ENCODE measurements at regions not wholly inside any gene's neighbourhood (a gene's known extent, or its start where the extent isn't known, plus 50 kb on each side); places are given as distances from the start of the nearest gene placed in this dataset.

DNA sequence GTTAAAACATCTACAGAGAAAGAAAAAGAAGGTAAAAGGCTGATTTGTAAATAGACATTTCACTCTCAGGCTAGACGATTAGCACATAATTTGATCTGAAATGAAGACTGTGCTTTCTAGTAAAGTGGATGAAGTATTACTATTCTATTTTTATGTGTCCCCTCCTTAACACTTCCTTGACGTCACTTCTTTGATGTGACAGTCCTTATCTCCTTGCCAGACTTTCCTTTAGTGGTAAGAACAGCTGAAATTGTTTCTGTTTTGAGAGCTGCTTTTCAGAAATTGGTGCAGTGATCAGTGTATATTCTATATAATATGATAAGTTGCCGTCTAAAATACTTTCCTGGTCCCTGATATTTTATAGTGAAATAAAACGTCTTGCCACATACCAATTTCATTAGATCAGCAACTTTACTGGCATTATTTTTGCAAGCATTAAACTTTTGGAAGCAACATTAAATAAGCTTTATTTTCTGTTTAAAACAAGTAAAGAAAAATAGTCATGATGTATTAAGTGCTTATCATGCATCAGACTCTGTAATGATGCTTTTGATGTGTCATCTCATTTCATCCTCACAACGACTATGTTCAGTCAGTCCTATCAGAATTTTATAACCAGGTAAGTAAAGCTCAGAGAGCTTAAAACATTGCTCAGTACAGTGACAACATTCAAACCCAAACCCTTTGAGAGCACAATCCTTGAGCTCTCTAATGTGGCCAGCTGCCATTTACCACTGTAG lies 210.3 kb upstream of the PCDH9 start:
- POLR2A ChIA-PET (ENCODE audit: unreplicated experiment) = no interaction called here

DNA sequence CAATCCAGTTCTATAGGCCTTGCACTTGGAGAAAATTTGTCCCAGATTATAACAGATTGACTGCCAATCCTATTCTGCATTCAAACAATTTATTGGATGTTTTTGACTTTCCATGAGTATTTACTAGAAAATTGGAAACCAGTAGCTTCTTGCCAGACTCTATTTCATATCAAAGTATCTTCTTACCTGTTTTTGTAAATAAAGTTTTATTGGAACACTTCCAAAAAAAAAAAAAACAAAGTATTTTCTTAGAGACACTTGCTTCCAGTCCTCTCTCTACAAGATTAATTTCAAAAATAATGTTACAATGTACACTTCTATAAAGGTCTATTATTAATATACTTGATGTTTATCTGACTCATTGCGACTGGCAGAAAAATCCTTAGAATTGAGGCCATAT lies 209.2 kb upstream of the PCDH9 start:
- Histone ChIP-seq H3K4me1 (ENCODE audit: insufficient read depth, low read length) (no peaks in the 10 kb centered on the region), H2AFZ (ENCODE audit: low read length) (no peak overlapping the region), H3K9me2 (replicated peaks; ENCODE audit: low read length) (no peaks in the 10 kb centered on the region), H3K4me2 (ENCODE audit: low read length) (no peak overlapping the region), H4K20me1 (ENCODE audit: low read length) (no peaks in the 10 kb centered on the region), H3F3A (ENCODE audit: low read length, unreplicated experiment) (no peaks in the 10 kb centered on the region), H3K36me3 (ENCODE audit: low read depth, low read length) (no peaks in the 10 kb centered on the region), H3K4me3 (ENCODE audit: low read length) (no peak overlapping the region), H3K9me3 (ENCODE audit: low read length) (no peaks in the 10 kb centered on the region), H3K27me3 (ENCODE audit: low read length) (no peaks in the 10 kb centered on the region), H3K79me2 (ENCODE audit: low read length) (no peaks in the 10 kb centered on the region), H3K27ac (ENCODE audit: low read length) (no peak overlapping the region), H3K9ac (ENCODE audit: low read length) (no peak overlapping the region)
- CTCF ChIA-PET = no interaction called here
- DNase-seq = no peak
- intact Hi-C loops (cut with micrococcal nuclease) = loop anchor here (2.0 kb wide), 1 partner anchor 795 kb away; no protein-coding TSS in a partner anchor
- no peak for ATAC-seq
- TF ChIP-seq EZH2 (IDR thresholded peaks at IDR 0.05; ENCODE audit: low read length, unreplicated experiment) = no peak
- TF ChIP-seq EZH2phosphoT487 (IDR thresholded peaks at IDR 0.05; ENCODE audit: borderline replicate concordance, low read length) = no peak
- POLR2A ChIA-PET (ENCODE audit: unreplicated experiment) = no interaction called here
- BruUV-seq (replicated peaks) = no TSS peak

More for the DNA sequence above, 210.3 kb upstream of the PCDH9 start:
- no peaks in the 10 kb centered on the region for H3F3A ChIP-seq (ENCODE audit: low read length, unreplicated experiment)
- no peak overlapping the region for H3K4me3 ChIP-seq (ENCODE audit: low read length)
- no peaks in the 10 kb centered on the region for H3K4me1 ChIP-seq (ENCODE audit: insufficient read depth, low read length)
- TF ChIP-seq, protein P1, sequence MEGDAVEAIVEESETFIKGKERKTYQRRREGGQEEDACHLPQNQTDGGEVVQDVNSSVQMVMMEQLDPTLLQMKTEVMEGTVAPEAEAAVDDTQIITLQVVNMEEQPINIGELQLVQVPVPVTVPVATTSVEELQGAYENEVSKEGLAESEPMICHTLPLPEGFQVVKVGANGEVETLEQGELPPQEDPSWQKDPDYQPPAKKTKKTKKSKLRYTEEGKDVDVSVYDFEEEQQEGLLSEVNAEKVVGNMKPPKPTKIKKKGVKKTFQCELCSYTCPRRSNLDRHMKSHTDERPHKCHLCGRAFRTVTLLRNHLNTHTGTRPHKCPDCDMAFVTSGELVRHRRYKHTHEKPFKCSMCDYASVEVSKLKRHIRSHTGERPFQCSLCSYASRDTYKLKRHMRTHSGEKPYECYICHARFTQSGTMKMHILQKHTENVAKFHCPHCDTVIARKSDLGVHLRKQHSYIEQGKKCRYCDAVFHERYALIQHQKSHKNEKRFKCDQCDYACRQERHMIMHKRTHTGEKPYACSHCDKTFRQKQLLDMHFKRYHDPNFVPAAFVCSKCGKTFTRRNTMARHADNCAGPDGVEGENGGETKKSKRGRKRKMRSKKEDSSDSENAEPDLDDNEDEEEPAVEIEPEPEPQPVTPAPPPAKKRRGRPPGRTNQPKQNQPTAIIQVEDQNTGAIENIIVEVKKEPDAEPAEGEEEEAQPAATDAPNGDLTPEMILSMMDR (conservative IDR thresholded peaks at IDR 0.05; ENCODE audit: low read depth, low read length) = no peak
- TF ChIP-seq EZH2 (IDR thresholded peaks at IDR 0.05; ENCODE audit: low read length, unreplicated experiment) = no peak
- no peak for TF ChIP-seq EZH2phosphoT487 (IDR thresholded peaks at IDR 0.05; ENCODE audit: borderline replicate concordance, low read length)
- no peak for DNase-seq
- no peak overlapping the region for H3K4me2 ChIP-seq (ENCODE audit: low read length)
- no peak overlapping the region for H3K9ac ChIP-seq (ENCODE audit: low read length)
- H2AFZ ChIP-seq (ENCODE audit: low read length) = no peak overlapping the region
- no peaks in the 10 kb centered on the region for H3K36me3 ChIP-seq (ENCODE audit: low read depth, low read length)
- H3K9me3 ChIP-seq (ENCODE audit: low read length) = no peaks in the 10 kb centered on the region
- intact Hi-C loops (cut with micrococcal nuclease) = no loop called here
- no peaks in the 10 kb centered on the region for H3K79me2 ChIP-seq (ENCODE audit: low read length)
- peak; percentile 31 for ATAC-seq
- no TSS peak for BruUV-seq (replicated peaks)
- no peaks in the 10 kb centered on the region for H3K27me3 ChIP-seq (ENCODE audit: low read length)
- H3K9me2 ChIP-seq (replicated peaks; ENCODE audit: low read length) = no peaks in the 10 kb centered on the region
- CTCF ChIA-PET = no interaction called here
- H3K27ac ChIP-seq (ENCODE audit: low read length) = no peak overlapping the region
- H4K20me1 ChIP-seq (ENCODE audit: low read length) = no peaks in the 10 kb centered on the region

DNA sequence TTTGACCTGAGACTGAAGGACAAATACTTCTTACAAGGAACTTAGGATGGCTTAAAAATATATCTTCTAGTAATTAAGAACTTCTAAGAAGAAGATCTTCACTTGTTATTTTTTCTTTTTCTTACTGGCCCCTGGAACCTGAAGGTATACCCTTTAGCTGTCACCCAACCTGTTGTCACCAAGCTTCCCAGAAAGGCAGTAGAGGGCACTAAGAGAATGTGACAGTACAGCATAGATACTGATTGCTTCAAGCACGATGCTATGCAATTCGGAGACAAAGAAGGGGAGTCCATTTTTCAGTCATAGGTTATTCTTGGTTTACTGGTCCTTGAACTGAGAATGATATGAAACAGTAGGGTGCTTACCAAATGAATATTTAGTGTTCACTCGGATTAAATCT lies 208.3 kb upstream of the PCDH9 start:
- CTCF ChIA-PET = interaction anchor here (0.6 kb wide), 1 partner anchor 430 kb away, joined by 6 read pairs; no protein-coding TSS in a partner anchor
- peak; percentile 80 for ATAC-seq

More for the DNA sequence above, 208.3 kb upstream of the PCDH9 start:
- Histone ChIP-seq H3K27ac (ENCODE audit: low read length) (no peak overlapping the region), H3K9me3 (ENCODE audit: low read length) (no peaks in the 10 kb centered on the region), H3K4me2 (ENCODE audit: low read length) (no peak overlapping the region), H2AFZ (ENCODE audit: low read length) (no peak overlapping the region), H3F3A (ENCODE audit: low read length, unreplicated experiment) (no peaks in the 10 kb centered on the region), H3K27me3 (ENCODE audit: low read length) (no peaks in the 10 kb centered on the region), H3K9me2 (replicated peaks; ENCODE audit: low read length) (no peaks in the 10 kb centered on the region), H3K4me1 (ENCODE audit: insufficient read depth, low read length) (no peaks in the 10 kb centered on the region), H3K79me2 (ENCODE audit: low read length) (no peaks in the 10 kb centered on the region), H3K36me3 (ENCODE audit: low read depth, low read length) (no peaks in the 10 kb centered on the region), H3K4me3 (ENCODE audit: low read length) (no peak overlapping the region), H3K9ac (ENCODE audit: low read length) (no peak overlapping the region), H4K20me1 (ENCODE audit: low read length) (no peaks in the 10 kb centered on the region)
- POLR2A ChIA-PET (ENCODE audit: unreplicated experiment) = no interaction called here
- peak; percentile 4 for DNase-seq
- intact Hi-C loops (cut with micrococcal nuclease) = loop anchor here (1.0 to 2.0 kb wide), 2 partner anchors 395 to 796 kb away; no protein-coding TSS in a partner anchor
- TF ChIP-seq, protein P1 (conservative IDR thresholded peaks at IDR 0.05; ENCODE audit: low read depth, low read length) = peak; percentile 37
- TF ChIP-seq EZH2phosphoT487 (IDR thresholded peaks at IDR 0.05; ENCODE audit: borderline replicate concordance, low read length) (no peak), EZH2 (IDR thresholded peaks at IDR 0.05; ENCODE audit: low read length, unreplicated experiment) (no peak)
- no TSS peak for BruUV-seq (replicated peaks)

Measured in PC-3 (cell line).